ENCODE measurements at regions not wholly inside any gene's neighbourhood (a gene's known extent, or its start where the extent isn't known, plus 50 kb on each side); places are given as distances from the start of the nearest gene placed in this dataset.

DNA sequence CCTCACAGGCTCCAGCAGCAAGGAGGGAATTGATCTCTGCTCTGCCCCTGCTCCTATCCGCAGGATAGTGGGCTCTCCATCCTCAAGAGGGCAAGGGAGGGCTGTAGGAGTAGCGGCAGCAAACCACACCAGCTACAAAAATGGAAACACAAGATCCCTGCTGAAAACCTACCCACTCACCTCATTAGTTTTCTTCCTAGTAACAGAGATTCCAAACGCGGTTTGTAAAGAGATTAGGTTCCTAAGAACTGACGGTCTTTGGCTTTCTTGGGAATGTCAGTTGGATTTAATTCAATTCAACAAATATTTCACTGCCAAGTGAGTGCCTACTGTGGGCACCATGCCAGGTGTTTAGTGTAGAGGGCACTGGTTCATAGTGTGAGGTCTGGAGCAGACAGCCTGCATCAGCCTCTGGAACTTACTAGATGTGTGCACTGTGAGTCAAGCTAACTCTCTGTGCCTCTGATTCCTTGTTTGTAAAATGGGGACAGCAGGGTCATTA, 84.7 kb downstream of the MRPL46 start:
- Histone ChIP-seq H3K4me3 (ENCODE audit: low read length) (no peak overlapping the region), H3K4me1 (ENCODE audit: control insufficient read depth, insufficient read depth, low read length) (no peaks in the 10 kb centered on the region; the same call in 1 of the 2 replicates), H3K27me3 (ENCODE audit: control insufficient read depth, insufficient read depth, low read length) (no peaks in the 10 kb centered on the region), H3K9me3 (ENCODE audit: control insufficient read depth, insufficient read depth, low read length) (no peaks in the 10 kb centered on the region), H3K27ac (ENCODE audit: low read length) (no peak overlapping the region), H3K36me3 (ENCODE audit: control insufficient read depth, insufficient read depth, low read length) (no peaks in the 10 kb centered on the region)
- WGBS (ENCODE audit: insufficient coverage, insufficient read length) = no CpG with 5 or more reads among the region's 5 CpGs
- no peak for DNase-seq (ENCODE audit: low read depth, low spot score)

DNA sequence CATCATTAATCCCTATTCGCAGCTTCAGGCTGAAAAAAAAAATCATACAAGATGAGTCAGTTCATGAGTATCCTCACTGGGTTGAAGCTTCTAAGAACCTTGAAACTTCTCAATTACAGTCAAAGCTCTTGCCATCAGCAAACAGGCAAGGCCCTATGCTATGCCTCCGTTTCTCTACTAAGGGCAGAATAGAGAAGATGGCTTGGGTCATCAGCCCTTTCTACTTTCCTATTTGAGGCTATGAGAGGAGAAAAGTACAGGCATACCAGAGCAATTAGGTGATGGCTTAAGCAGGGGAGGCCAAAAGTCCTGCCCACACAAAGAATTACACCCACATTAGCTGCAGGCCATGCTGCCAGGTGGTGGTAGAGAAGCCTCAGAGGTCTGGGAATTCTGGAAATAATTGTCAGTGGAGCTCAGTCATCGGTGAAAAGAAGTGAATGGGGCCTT, 89.0 kb downstream of the MRPL46 start:
- no peaks in the 10 kb centered on the region for H3K4me1 ChIP-seq (ENCODE audit: control insufficient read depth, insufficient read depth, low read length)
- H3K9me3 ChIP-seq (ENCODE audit: control insufficient read depth, insufficient read depth, low read length) = no peaks in the 10 kb centered on the region
- H3K4me3 ChIP-seq (ENCODE audit: low read length) = no peak overlapping the region
- no peaks in the 10 kb centered on the region for H3K36me3 ChIP-seq (ENCODE audit: control insufficient read depth, insufficient read depth, low read length)
- H3K27me3 ChIP-seq (ENCODE audit: control insufficient read depth, insufficient read depth, low read length) = no peaks in the 10 kb centered on the region
- no peak for DNase-seq (ENCODE audit: low read depth, low spot score)
- H3K27ac ChIP-seq (ENCODE audit: low read length) = no peak overlapping the region
- no CpG with 5 or more reads among the region's 3 CpGs for WGBS (ENCODE audit: insufficient coverage, insufficient read length)

DNA sequence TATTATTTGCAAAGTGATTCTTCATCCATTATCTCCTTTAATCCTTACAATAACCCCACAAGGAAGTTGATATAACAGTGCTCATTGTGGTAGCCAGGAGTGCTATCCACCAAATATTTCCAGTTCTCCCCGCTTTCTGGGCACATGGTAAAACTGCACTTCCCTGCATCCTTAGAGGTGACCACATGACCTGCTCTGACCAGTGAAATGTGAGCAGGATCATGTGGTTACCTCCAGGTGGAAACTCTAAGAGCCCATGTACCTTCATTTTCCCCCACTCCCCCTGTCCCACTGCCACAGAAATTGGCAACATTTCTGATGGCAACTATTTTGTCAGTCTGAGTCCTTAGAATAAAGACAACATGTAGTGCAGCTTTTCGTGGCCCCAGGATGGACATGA, 89.7 kb downstream of the MRPL46 start:
- no CpG with 5 or more reads among the region's 2 CpGs for WGBS (ENCODE audit: insufficient coverage, insufficient read length)
- H3K9me3 ChIP-seq (ENCODE audit: control insufficient read depth, insufficient read depth, low read length) = no peaks in the 10 kb centered on the region
- no peaks in the 10 kb centered on the region for H3K27me3 ChIP-seq (ENCODE audit: control insufficient read depth, insufficient read depth, low read length)
- no peaks in the 10 kb centered on the region for H3K4me1 ChIP-seq (ENCODE audit: control insufficient read depth, insufficient read depth, low read length)
- DNase-seq (ENCODE audit: low read depth, low spot score) = no peak
- no peaks in the 10 kb centered on the region for H3K36me3 ChIP-seq (ENCODE audit: control insufficient read depth, insufficient read depth, low read length)
- H3K27ac ChIP-seq (ENCODE audit: low read length) = no peak overlapping the region
- no peak overlapping the region for H3K4me3 ChIP-seq (ENCODE audit: low read length)

DNA sequence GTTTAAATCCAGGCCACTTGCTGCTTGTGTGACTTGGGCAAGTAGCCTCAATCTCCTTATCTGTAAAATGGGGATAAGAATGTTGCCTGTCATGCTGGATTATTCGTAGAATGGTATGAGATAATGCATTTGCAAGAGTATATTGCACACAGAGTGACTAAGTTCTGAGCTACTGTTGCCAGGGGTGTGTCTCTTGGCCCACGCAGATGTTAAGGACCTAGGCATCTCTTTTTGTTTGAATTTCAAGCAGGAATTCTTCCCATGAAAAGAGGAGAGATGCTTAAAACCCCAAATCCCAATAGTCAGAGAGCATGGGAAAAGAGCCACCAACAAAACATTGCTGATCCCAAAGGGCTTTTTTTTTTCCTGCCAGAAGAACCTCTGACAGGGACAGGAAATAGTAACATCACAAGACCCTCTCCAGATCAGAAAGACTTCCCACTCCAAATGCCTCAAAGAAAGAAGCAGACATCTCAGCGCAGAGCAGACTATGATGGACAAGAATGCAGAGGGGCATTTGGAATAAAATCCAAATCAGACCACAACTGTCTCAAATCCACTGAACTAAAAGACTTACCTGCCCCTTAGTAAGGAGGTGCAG, 90.5 kb downstream of the MRPL46 start:
- Histone ChIP-seq H3K9me3 (ENCODE audit: control insufficient read depth, insufficient read depth, low read length) (no peaks in the 10 kb centered on the region), H3K4me3 (ENCODE audit: low read length) (no peak overlapping the region), H3K27me3 (ENCODE audit: control insufficient read depth, insufficient read depth, low read length) (no peaks in the 10 kb centered on the region), H3K36me3 (ENCODE audit: control insufficient read depth, insufficient read depth, low read length) (no peaks in the 10 kb centered on the region), H3K27ac (ENCODE audit: low read length) (no peak overlapping the region), H3K4me1 (ENCODE audit: control insufficient read depth, insufficient read depth, low read length) (no peaks in the 10 kb centered on the region)
- no peak for DNase-seq (ENCODE audit: low read depth, low spot score)
- no CpG with 5 or more reads among the region's 3 CpGs for WGBS (ENCODE audit: insufficient coverage, insufficient read length)

DNA sequence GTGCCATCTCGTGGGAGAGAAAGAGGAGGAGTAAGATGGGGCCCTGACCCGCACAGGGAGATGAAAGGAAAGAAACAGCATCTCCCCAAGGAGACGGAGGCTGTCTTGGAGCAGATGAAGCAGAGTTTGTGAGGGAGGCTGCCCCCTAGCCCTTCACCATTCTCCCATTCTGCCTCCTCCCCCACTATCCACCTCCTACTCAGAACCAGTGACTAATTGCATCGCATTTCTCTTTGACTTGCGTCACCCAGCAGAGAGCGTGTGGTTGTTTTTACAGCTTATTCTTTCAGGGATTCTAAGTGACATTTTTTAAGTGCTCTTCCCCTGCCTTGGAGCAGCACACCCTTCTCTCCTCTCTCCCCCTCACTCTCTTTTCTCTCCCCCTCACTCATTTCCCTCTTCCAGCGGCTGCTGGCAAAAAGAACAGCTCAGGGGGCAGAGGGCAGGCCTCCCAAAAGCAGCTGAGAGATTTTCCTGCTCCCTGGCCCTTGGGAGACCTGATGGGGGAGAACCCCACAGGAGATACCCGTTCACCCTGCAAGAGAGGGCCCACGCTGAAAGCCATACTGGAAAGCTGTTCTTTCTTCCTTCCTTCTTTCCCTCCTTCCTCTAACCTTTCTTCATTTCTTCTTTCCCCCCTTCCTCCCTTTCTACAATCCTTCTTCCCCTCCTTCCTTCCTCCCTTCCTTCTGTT, 91.8 kb downstream of the MRPL46 start:
- Histone ChIP-seq H3K27me3 (ENCODE audit: control insufficient read depth, insufficient read depth, low read length) (no peaks in the 10 kb centered on the region), H3K4me3 (ENCODE audit: low read length) (no peak overlapping the region), H3K9me3 (ENCODE audit: control insufficient read depth, insufficient read depth, low read length) (no peaks in the 10 kb centered on the region), H3K27ac (ENCODE audit: low read length) (no peak overlapping the region), H3K4me1 (ENCODE audit: control insufficient read depth, insufficient read depth, low read length) (no peaks in the 10 kb centered on the region), H3K36me3 (ENCODE audit: control insufficient read depth, insufficient read depth, low read length) (no peaks in the 10 kb centered on the region)
- DNase-seq (ENCODE audit: low read depth, low spot score) = no peak
- WGBS (ENCODE audit: insufficient coverage, insufficient read length) = no CpG with 5 or more reads among the region's 9 CpGs

DNA sequence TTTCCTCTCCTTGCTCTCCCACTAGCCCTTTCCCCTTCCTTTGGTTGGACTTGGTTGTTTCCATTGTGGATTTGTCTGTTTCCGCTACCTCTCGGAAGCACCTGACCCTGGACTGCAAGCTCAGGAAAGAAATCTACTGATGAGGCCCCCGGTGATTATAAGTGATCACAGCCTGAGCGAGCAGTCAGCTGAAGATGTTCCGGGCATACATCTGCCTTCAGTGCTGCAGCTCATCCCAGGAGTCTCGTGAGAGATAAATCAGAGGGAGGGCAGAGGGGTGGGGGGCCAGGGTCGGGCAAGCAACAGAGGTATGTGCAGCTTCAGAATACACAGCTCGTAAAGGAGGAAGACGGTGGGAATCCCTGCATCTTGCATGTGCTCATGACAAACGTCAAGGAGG, 102.1 kb downstream of the MRPL46 start:
- no peak overlapping the region for H3K27ac ChIP-seq (ENCODE audit: low read length)
- H3K4me3 ChIP-seq (ENCODE audit: low read length) = no peak overlapping the region

DNA sequence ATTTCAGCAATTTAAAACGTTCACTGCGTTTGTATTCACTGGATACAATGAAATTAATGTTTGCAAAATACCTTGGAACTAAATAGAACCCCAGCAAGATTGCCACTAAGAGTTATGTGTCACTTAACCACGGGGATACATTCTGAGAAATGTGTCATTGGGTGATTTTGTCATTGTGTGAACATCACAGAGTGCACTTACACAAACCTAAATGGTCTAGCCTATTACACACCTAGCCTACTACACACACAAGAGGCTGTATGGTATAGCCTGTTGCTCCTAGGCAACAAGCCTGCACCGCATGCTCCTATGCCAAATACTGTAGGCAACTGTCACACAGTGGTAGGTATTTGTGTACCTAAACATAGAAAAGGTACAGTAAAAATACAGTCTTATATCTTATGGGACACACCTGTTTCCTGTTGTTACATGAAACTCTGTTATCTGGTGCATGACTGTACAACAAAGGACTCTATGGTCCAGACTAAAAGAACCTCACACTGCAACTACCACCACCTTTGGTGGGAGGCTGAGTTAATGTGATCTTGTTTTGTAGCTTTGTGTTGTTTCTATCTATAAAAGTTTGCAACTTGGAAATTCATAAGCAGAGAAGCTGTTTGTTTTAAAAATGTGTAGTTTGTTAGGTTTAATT, 92.2 kb upstream of the NTRK3 start:
- no peaks in the 10 kb centered on the region for H3K4me1 ChIP-seq (ENCODE audit: control insufficient read depth, insufficient read depth, low read length)
- no peak for DNase-seq (ENCODE audit: low read depth, low spot score)
- H3K27ac ChIP-seq (ENCODE audit: low read length) = no peak overlapping the region

More for the DNA sequence above, 102.1 kb downstream of the MRPL46 start:
- Histone ChIP-seq H3K27me3 (ENCODE audit: control insufficient read depth, insufficient read depth, low read length) (no peaks in the 10 kb centered on the region), H3K36me3 (ENCODE audit: control insufficient read depth, insufficient read depth, low read length) (no peaks in the 10 kb centered on the region), H3K4me1 (ENCODE audit: control insufficient read depth, insufficient read depth, low read length) (no peaks in the 10 kb centered on the region), H3K9me3 (ENCODE audit: control insufficient read depth, insufficient read depth, low read length) (no peaks in the 10 kb centered on the region)
- WGBS (ENCODE audit: insufficient coverage, insufficient read length) = no CpG with 5 or more reads among the region's 10 CpGs
- no peak for DNase-seq (ENCODE audit: low read depth, low spot score)

DNA sequence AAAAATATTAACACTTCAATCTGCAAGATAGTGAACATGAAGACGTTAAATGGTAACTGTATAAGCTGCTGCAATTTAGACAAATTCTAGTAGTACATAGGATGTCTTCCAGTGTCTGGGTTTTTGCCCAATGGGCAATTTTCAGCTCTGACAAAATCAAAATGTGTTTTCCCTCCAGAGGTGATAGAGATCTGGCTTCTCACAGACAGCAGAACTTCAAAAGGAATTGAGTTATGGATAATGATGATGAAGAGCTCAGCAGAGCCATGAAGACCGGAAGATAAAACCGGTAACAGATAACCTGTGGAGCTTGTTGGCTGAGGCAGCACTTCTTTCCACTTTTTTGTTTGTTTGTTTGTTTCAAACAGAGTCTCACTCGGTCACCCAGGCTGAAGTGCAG, 89.4 kb upstream of the NTRK3 start:
- H3K9me3 ChIP-seq (ENCODE audit: control insufficient read depth, insufficient read depth, low read length) = no peaks in the 10 kb centered on the region
- H3K4me1 ChIP-seq (ENCODE audit: control insufficient read depth, insufficient read depth, low read length) = no peaks in the 10 kb centered on the region
- no peak overlapping the region for H3K27ac ChIP-seq (ENCODE audit: low read length)
- no peaks in the 10 kb centered on the region for H3K27me3 ChIP-seq (ENCODE audit: control insufficient read depth, insufficient read depth, low read length)
- no peak overlapping the region for H3K4me3 ChIP-seq (ENCODE audit: low read length)
- no CpG with 5 or more reads among the region's 4 CpGs for WGBS (ENCODE audit: insufficient coverage, insufficient read length)
- no peak for DNase-seq (ENCODE audit: low read depth, low spot score)
- H3K36me3 ChIP-seq (ENCODE audit: control insufficient read depth, insufficient read depth, low read length) = no peaks in the 10 kb centered on the region

More for the DNA sequence above, 92.2 kb upstream of the NTRK3 start:
- no peak overlapping the region for H3K4me3 ChIP-seq (ENCODE audit: low read length)
- H3K9me3 ChIP-seq (ENCODE audit: control insufficient read depth, insufficient read depth, low read length) = no peaks in the 10 kb centered on the region
- no peaks in the 10 kb centered on the region for H3K36me3 ChIP-seq (ENCODE audit: control insufficient read depth, insufficient read depth, low read length)
- 100% methylated on average over 2 of the region's 4 CpGs for WGBS (ENCODE audit: insufficient coverage, insufficient read length)
- no peaks in the 10 kb centered on the region for H3K27me3 ChIP-seq (ENCODE audit: control insufficient read depth, insufficient read depth, low read length)

DNA sequence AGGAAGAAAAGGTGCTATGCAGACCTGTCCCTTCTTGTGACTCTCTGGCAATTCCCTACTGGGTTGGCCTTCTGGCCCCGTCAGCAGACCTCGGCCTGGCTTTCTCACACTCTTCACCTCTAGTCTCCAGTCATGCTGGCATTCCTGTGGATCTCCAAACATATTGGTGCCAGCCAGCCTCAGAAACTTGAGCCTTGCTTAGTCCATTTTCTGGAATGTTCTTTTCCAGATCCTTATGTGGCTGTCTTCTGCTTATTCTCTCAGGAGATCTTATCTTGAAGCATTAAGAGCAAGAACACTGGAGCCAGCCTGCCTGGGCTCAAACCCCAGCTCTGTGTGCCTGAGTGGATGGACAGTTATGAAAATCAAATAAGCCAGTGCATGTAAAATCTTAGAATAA, 88.2 kb upstream of the NTRK3 start:
- Histone ChIP-seq H3K27ac (ENCODE audit: low read length) (no peak overlapping the region), H3K27me3 (ENCODE audit: control insufficient read depth, insufficient read depth, low read length) (no peaks in the 10 kb centered on the region), H3K4me3 (ENCODE audit: low read length) (no peak overlapping the region), H3K9me3 (ENCODE audit: control insufficient read depth, insufficient read depth, low read length) (no peaks in the 10 kb centered on the region), H3K4me1 (ENCODE audit: control insufficient read depth, insufficient read depth, low read length) (no peaks in the 10 kb centered on the region), H3K36me3 (ENCODE audit: control insufficient read depth, insufficient read depth, low read length) (no peaks in the 10 kb centered on the region)
- no CpG with 5 or more reads among the region's 2 CpGs for WGBS (ENCODE audit: insufficient coverage, insufficient read length)
- DNase-seq (ENCODE audit: low read depth, low spot score) = no peak

DNA sequence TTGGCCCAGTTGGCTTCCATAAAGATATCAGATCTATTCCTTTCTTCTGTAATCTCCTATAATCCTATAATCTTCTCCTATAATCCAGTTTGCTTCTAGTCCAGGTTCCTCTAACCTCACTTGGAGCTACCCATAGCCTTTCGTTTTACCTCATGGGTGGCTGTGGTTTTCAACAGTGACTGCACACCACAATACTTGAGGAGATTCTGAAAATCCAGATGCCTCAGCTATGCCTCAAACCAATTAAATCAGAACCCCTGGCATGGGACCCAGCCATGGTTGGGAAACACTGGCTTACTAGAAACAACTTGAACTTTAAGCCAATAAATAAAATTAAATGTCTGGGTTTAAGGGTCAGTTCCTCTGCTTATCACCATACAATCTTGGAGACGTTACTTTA, 86.1 kb upstream of the NTRK3 start:
- no peaks in the 10 kb centered on the region for H3K4me1 ChIP-seq (ENCODE audit: control insufficient read depth, insufficient read depth, low read length)
- no peak overlapping the region for H3K4me3 ChIP-seq (ENCODE audit: low read length)
- H3K27me3 ChIP-seq (ENCODE audit: control insufficient read depth, insufficient read depth, low read length) = no peaks in the 10 kb centered on the region
- H3K9me3 ChIP-seq (ENCODE audit: control insufficient read depth, insufficient read depth, low read length) = no peaks in the 10 kb centered on the region
- WGBS (ENCODE audit: insufficient coverage, insufficient read length) = no CpG with 5 or more reads among the region's 2 CpGs
- DNase-seq (ENCODE audit: low read depth, low spot score) = no peak
- H3K36me3 ChIP-seq (ENCODE audit: control insufficient read depth, insufficient read depth, low read length) = no peaks in the 10 kb centered on the region
- H3K27ac ChIP-seq (ENCODE audit: low read length) = no peak overlapping the region
